Parathyroid adenoma (tissue), 2 donors: ENCODE measurements at regions not wholly inside any gene's neighbourhood (a gene's known extent, or its start where the extent isn't known, plus 50 kb on each side); places are given as distances from the start of the nearest gene placed in this dataset.

Source experiments
- H2AFZ ChIP-seq: fragments of 300-600 bp; sonication (generic); one replicate; pipeline ENCODE4 v1.7.0; 2017; ENCODE audit warnings: antibody characterized with exemption, mild to moderate bottlenecking
- H3K27ac ChIP-seq: fragments of 300-600 bp; sonication (generic); one replicate; pipeline ENCODE4 v1.7.0; 2017
- H3K27me3 ChIP-seq: fragments of 300-600 bp; sonication (generic); one replicate; pipeline ENCODE4 v1.7.0; 2017; ENCODE audit warnings: low read length; ENCODE audit not compliant: control insufficient read depth, insufficient read depth
- H3K36me3 ChIP-seq: fragments of 300-600 bp; sonication (generic); one replicate; pipeline ENCODE4 v1.7.0; 2017; ENCODE audit warnings: low read length; ENCODE audit not compliant: control insufficient read depth, insufficient read depth
- H3K4me1 ChIP-seq: fragments of 300-600 bp; sonication (generic); one replicate; pipeline ENCODE4 v1.7.0; 2017; ENCODE audit warnings: control low read depth
- H3K4me2 ChIP-seq: fragments of 300-600 bp; sonication (generic); one replicate; pipeline ENCODE4 v1.7.0; 2017; ENCODE audit warnings: low read length
- H3K4me3 ChIP-seq: fragments of 300-600 bp; sonication (generic); one replicate; pipeline ENCODE4 v1.7.0; 2017; ENCODE audit warnings: low read depth, low read length
- H3K79me2 ChIP-seq: fragments of 300-600 bp; sonication (generic); one replicate; pipeline ENCODE4 v1.7.0; 2017; ENCODE audit warnings: control low read depth
- H3K9ac ChIP-seq: fragments of 300-600 bp; sonication (generic); one replicate; pipeline ENCODE4 v1.7.0; 2017; ENCODE audit warnings: mild to moderate bottlenecking
- H3K9me3 ChIP-seq: fragments of 300-600 bp; sonication (generic); one replicate; pipeline ENCODE4 v1.7.0; 2017; ENCODE audit warnings: low read length; ENCODE audit not compliant: control insufficient read depth
- TF ChIP-seq, protein P1 (sequence below): fragments of 300-600 bp; sonication (generic); IDR thresholded peaks from one replicate; pipeline ENCODE4 v1.7.0; 2017; ENCODE audit warnings: antibody characterized with exemption, mild to moderate bottlenecking
- donor health status: primary hyperparathyroidism.

DNA sequence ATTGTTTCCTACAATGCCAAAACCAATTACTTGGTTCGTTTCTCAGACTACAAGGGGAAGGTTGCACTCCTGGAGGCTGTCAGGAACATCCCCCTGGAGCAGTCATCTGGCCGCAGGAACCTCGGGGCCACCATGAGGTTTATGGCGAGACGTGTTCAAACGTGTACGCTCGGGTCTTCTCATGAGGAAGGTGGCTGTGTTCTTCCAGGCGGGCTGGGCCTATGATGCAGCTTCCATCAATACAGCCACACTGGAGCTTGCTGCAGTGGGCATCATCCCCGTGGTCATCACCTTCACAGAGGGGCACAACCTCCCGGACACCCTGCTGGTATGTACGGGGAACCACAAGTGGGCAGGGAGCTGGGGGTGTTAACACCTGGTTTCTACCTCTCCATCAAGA, 94.5 kb upstream of the COL6A5 start:
- Histone ChIP-seq H3K79me2 (no peaks in the 10 kb centered on the region), H3K9me3 (no peaks in the 10 kb centered on the region), H3K27me3 (no peaks in the 10 kb centered on the region), H3K4me1 (no peaks in the 10 kb centered on the region), H2AFZ (no peak overlapping the region), H3K9ac (no peak overlapping the region), H3K27ac (no peak overlapping the region), H3K4me3 (no peak overlapping the region), H3K36me3 (no peaks in the 10 kb centered on the region), H3K4me2 (no peak overlapping the region)
- TF ChIP-seq, protein P1, sequence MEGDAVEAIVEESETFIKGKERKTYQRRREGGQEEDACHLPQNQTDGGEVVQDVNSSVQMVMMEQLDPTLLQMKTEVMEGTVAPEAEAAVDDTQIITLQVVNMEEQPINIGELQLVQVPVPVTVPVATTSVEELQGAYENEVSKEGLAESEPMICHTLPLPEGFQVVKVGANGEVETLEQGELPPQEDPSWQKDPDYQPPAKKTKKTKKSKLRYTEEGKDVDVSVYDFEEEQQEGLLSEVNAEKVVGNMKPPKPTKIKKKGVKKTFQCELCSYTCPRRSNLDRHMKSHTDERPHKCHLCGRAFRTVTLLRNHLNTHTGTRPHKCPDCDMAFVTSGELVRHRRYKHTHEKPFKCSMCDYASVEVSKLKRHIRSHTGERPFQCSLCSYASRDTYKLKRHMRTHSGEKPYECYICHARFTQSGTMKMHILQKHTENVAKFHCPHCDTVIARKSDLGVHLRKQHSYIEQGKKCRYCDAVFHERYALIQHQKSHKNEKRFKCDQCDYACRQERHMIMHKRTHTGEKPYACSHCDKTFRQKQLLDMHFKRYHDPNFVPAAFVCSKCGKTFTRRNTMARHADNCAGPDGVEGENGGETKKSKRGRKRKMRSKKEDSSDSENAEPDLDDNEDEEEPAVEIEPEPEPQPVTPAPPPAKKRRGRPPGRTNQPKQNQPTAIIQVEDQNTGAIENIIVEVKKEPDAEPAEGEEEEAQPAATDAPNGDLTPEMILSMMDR = no peak

DNA sequence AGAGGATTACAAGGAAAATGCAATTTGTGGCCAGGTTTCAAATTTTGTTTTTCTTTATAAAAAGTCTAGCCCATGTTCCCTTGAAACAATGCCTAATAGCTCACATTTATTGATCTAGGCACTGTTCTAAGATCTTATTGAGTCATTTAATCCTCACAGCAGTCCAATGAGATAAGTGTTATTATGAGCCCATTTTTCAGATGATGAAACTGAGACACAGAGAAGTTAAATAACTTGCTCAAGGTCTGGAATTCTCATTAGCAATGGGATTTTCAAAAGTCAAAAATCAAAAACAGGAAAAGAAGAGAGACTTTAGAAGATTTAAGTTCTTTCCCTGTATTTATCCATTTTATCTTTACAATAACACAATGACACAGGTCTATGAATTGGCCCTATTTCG, 90.0 kb upstream of the COL6A5 start:
- H3K79me2 ChIP-seq = no peaks in the 10 kb centered on the region
- H3K9ac ChIP-seq = no peak overlapping the region
- H2AFZ ChIP-seq = no peak overlapping the region
- no peak overlapping the region for H3K27ac ChIP-seq
- H3K27me3 ChIP-seq = no peaks in the 10 kb centered on the region
- no peak overlapping the region for H3K4me3 ChIP-seq
- no peak overlapping the region for H3K4me2 ChIP-seq
- no peaks in the 10 kb centered on the region for H3K36me3 ChIP-seq
- TF ChIP-seq, protein P1 = no peak
- no peaks in the 10 kb centered on the region for H3K4me1 ChIP-seq
- no peaks in the 10 kb centered on the region for H3K9me3 ChIP-seq

- H3K27ac ChIP-seq = no peak overlapping the region
Measured at GRCh38 chr3:130256821-130257340, 88.6 kb upstream of the COL6A5 start.

GRCh38 chr3:130258532-130258952, 86.9 kb upstream of the COL6A5 start:
- Histone ChIP-seq H3K4me2 (peak overlapping the region; percentile 8), H3K36me3 (no peaks in the 10 kb centered on the region), H3K4me1 (no peaks in the 10 kb centered on the region), H3K9ac (no peak overlapping the region), H2AFZ (no peak overlapping the region), H3K27ac (no peak overlapping the region), H3K9me3 (no peaks in the 10 kb centered on the region), H3K27me3 (no peaks in the 10 kb centered on the region), H3K79me2 (no peaks in the 10 kb centered on the region), H3K4me3 (no peak overlapping the region)
- TF ChIP-seq, protein P1 = no peak

More at GRCh38 chr3:130256821-130257340, 88.6 kb upstream of the COL6A5 start:
- Histone ChIP-seq H3K27me3 (no peaks in the 10 kb centered on the region), H3K36me3 (no peaks in the 10 kb centered on the region), H3K9me3 (no peaks in the 10 kb centered on the region), H3K4me3 (no peak overlapping the region), H3K79me2 (no peaks in the 10 kb centered on the region), H3K4me2 (no peak overlapping the region), H3K4me1 (no peaks in the 10 kb centered on the region), H3K9ac (no peak overlapping the region), H2AFZ (no peak overlapping the region)
- TF ChIP-seq, protein P1 = no peak

DNA sequence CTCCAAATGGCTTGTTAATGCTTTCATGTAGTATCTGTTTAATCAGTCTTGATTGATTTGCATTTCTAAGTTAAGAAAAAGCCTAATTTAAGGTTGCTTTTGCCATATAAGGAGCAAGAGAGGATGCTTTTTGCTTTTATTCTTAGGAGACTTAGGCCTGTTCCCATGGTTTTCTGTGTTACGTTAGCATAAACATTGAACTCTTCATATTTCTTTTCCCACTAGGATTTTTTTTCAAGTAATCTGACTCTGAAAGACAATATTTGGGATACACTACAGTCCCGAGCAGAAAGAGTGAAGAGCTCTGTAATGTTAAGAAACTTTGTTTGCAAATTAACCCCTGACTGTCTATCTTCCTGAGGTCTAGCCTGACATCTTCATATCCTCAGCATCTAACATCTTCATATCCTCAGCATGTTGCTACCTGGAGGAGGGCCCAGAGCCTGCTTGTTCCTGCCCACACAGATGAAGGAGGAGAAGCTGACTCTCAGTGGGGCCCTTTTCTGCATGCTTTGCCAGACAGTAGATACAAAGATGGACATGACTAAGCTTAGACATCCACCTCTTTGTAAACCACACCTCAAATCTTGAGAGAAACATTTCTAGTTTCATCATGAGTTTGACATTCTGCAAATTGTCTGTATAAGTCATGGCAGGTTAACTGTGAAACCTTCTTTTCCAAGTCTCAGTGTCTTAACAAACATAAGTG, 86.2 kb upstream of the COL6A5 start:
- Histone ChIP-seq H3K9ac (no peak overlapping the region), H3K79me2 (no peaks in the 10 kb centered on the region), H3K4me1 (no peaks in the 10 kb centered on the region), H3K36me3 (no peaks in the 10 kb centered on the region), H3K4me2 (no peak overlapping the region), H3K9me3 (no peaks in the 10 kb centered on the region), H2AFZ (no peak overlapping the region), H3K4me3 (no peak overlapping the region), H3K27me3 (no peaks in the 10 kb centered on the region), H3K27ac (no peak overlapping the region)
- TF ChIP-seq, protein P1 = no peak
